Endothelial cell of umbilical vein (primary cell): ENCODE measurements at regions not wholly inside any gene's neighbourhood (a gene's known extent, or its start where the extent isn't known, plus 50 kb on each side); places are given as distances from the start of the nearest gene placed in this dataset.

Experiments used
- CTCF ChIP-seq, 2 donors: IDR thresholded peaks; 1 replicate in 1 of 2; 2 replicates in 1 of 2; pipeline ENCODE4 v1.5.1; 2011; ENCODE audit warnings: low read length in 2 of 2, mild to moderate bottlenecking in 2 of 2, moderate library complexity in 2 of 2, control low read depth in 1 of 2, inconsistent platforms in 1 of 2, low read depth in 1 of 2; ENCODE audit not compliant: insufficient read depth in 1 of 2; ENCODE audit errors: extremely low read depth in 1 of 2
- EZH2 ChIP-seq: IDR thresholded peaks from 2 replicates; pipeline ENCODE4 v1.6.1; 2012; ENCODE audit warnings: borderline replicate concordance, low read depth, mild to moderate bottlenecking, moderate library complexity, low read length, inconsistent platforms; ENCODE audit not compliant: severe bottlenecking
- FOS ChIP-seq: IDR thresholded peaks from 2 replicates; pipeline ENCODE4 v1.6.1; 2011; ENCODE audit warnings: mild to moderate bottlenecking, low read length, moderate library complexity, borderline replicate concordance; ENCODE audit not compliant: insufficient read depth
- GATA2 ChIP-seq: IDR thresholded peaks from 2 replicates; pipeline ENCODE4 v1.7.0; 2011; ENCODE audit warnings: low read depth, mild to moderate bottlenecking, moderate library complexity, mixed read lengths, low read length; ENCODE audit not compliant: insufficient read length, insufficient read depth
- JUN ChIP-seq: IDR thresholded peaks from 2 replicates; pipeline ENCODE4 v1.6.1; 2011; ENCODE audit warnings: borderline replicate concordance, low read depth; ENCODE audit not compliant: insufficient read length, insufficient read depth
- MAX ChIP-seq: IDR thresholded peaks from 2 replicates; pipeline ENCODE4 v1.6.1; 2011; ENCODE audit not compliant: insufficient read depth, insufficient read length
- MYC ChIP-seq: IDR thresholded peaks from one replicate; pipeline ENCODE4 v1.6.1; 2011; ENCODE audit warnings: mild to moderate bottlenecking, low read depth, low read length
- POLR2A ChIP-seq: IDR thresholded peaks from 2 replicates; pipeline ENCODE4 v1.6.1; 2012; ENCODE audit warnings: low read depth, mild to moderate bottlenecking, control low read depth, low read length
- POLR2AphosphoS5 ChIP-seq: IDR thresholded peaks from 2 replicates; pipeline ENCODE4 v1.6.1; 2012; ENCODE audit warnings: low read depth, mild to moderate bottlenecking, control low read depth, low read length, moderate library complexity; ENCODE audit not compliant: insufficient read depth

- no peak for TF ChIP-seq CTCF (IDR thresholded peaks at IDR 0.05; ENCODE audit: extremely low read depth in 1 of 2, insufficient read depth in 1 of 2, low read depth in 1 of 2, low read length in 2 of 2)
- no peak for TF ChIP-seq POLR2AphosphoS5
- TF ChIP-seq POLR2A, result no peak
- TF ChIP-seq EZH2, result no peak
- no peak for TF ChIP-seq MYC
- no peak for TF ChIP-seq JUN
- no peak for TF ChIP-seq MAX
- TF ChIP-seq GATA2, result no peak
- TF ChIP-seq FOS, result peak; percentile 36
Measured at GRCh38 chr22:49592780-49593501, 234.7 kb downstream of the BRD1 start.
